WTC11 (cell line): ENCODE measurements at regions not wholly inside any gene's neighbourhood (a gene's known extent, or its start where the extent isn't known, plus 50 kb on each side); places are given as distances from the start of the nearest gene placed in this dataset.

Source experiments
- ATAC-seq: fragments of 200-7000 bp; cut with Tn5 transposase; 2 replicates; pipeline ENCODE4 v1.10.0; 2021; ENCODE audit warnings: mild to moderate bottlenecking, moderate library complexity
- CTCF ChIA-PET: fragments of 300-600 bp; sonication (Branson Sonifier 250); formaldehyde crosslinking; loops from one replicate; lab custom pipeline; 2021; ENCODE audit warnings: antibody characterized with exemption; lab: Charles Lee
- POLR2A ChIA-PET: fragments of 350-600 bp; sonication (Branson Sonifier 250); formaldehyde crosslinking; loops from one replicate; lab custom pipeline; 2021; ENCODE audit warnings: antibody characterized with exemption; lab: Charles Lee
- DNase-seq: peaks from one replicate; pipeline ENCODE4 v3.0.0; 2021; ENCODE audit warnings: low spot score
- H3K27ac Mint-ChIP-seq: 2 replicates; pipeline ENCODE4 v1.8.0; 2021; ENCODE audit warnings: mixed read lengths
- H3K27me3 Mint-ChIP-seq: 2 replicates; pipeline ENCODE4 v1.8.0; 2021; ENCODE audit warnings: low read depth, mild to moderate bottlenecking, moderate library complexity, mixed read lengths
- H3K36me3 Mint-ChIP-seq: 2 replicates; pipeline ENCODE4 v1.8.0; 2021; ENCODE audit warnings: mixed read lengths
- H3K4me1 Mint-ChIP-seq: 2 replicates; pipeline ENCODE4 v1.8.0; 2022; ENCODE audit warnings: mixed read lengths
- H3K4me3 Mint-ChIP-seq: 2 replicates; pipeline ENCODE4 v1.8.0; 2021; ENCODE audit warnings: mild to moderate bottlenecking, moderate library complexity, mixed read lengths
- H3K9me3 Mint-ChIP-seq: 2 replicates; pipeline ENCODE4 v1.8.0; 2021; ENCODE audit warnings: mixed read lengths
- GABPB1 ChIP-seq: sonication (generic); formaldehyde crosslinking; IDR thresholded peaks from 2 replicates; pipeline ENCODE4 v1.8.1; 2023; ENCODE audit warnings: mild to moderate bottlenecking, missing genetic modification reagents
- KAT7 ChIP-seq: sonication (generic); formaldehyde crosslinking; IDR thresholded peaks from 2 replicates; pipeline ENCODE4 v1.8.1; 2023; ENCODE audit warnings: missing genetic modification reagents, mild to moderate bottlenecking, borderline replicate concordance
- NR1H2 ChIP-seq: sonication (generic); formaldehyde crosslinking; IDR thresholded peaks from 2 replicates; pipeline ENCODE4 v1.9.0; 2021; ENCODE audit warnings: mild to moderate bottlenecking, moderate library complexity, missing genetic modification reagents
- NR2C2 ChIP-seq: sonication (generic); formaldehyde crosslinking; IDR thresholded peaks from 2 replicates; pipeline ENCODE4 v1.8.0; 2022; ENCODE audit warnings: mild to moderate bottlenecking, missing genetic modification reagents
- NR3C1 ChIP-seq: sonication (generic); formaldehyde crosslinking; conservative IDR thresholded peaks from 2 replicates; pipeline ENCODE4 v1.8.1; 2023; ENCODE audit warnings: low read depth, mild to moderate bottlenecking, missing genetic modification reagents
- OVOL2 ChIP-seq: fragments of 250-450 bp; sonication (Bioruptor Pico); IDR thresholded peaks from 2 replicates; pipeline ENCODE4 v1.9.0; 2021; ENCODE audit warnings: mild to moderate bottlenecking, borderline replicate concordance
- SP1 ChIP-seq: sonication (generic); formaldehyde crosslinking; conservative IDR thresholded peaks from 2 replicates; pipeline ENCODE4 v1.8.1; 2022; ENCODE audit warnings: missing genetic modification reagents
- TEAD1 ChIP-seq: sonication (generic); formaldehyde crosslinking; IDR thresholded peaks from 2 replicates; pipeline ENCODE4 v1.8.0; 2022; ENCODE audit warnings: mild to moderate bottlenecking, missing genetic modification reagents
- ZBTB21 ChIP-seq: sonication (generic); formaldehyde crosslinking; IDR thresholded peaks from 2 replicates; pipeline ENCODE4 v1.8.1; 2023; ENCODE audit warnings: mild to moderate bottlenecking, missing genetic modification reagents, borderline replicate concordance
- ZNF416 ChIP-seq: fragments of 250-450 bp; sonication (Bioruptor Pico); IDR thresholded peaks from 2 replicates; pipeline ENCODE4 v1.9.0; 2021; ENCODE audit warnings: mild to moderate bottlenecking, inconsistent platforms
- TF ChIP-seq, protein P1 (sequence below): sonication (generic); formaldehyde crosslinking; IDR thresholded peaks from 2 replicates; pipeline ENCODE4 v1.8.0; 2022; ENCODE audit warnings: mild to moderate bottlenecking, missing genetic modification reagents
- TF ChIP-seq, protein P2 (sequence below): sonication (generic); formaldehyde crosslinking; IDR thresholded peaks from 2 replicates; pipeline ENCODE4 v1.8.0; 2022; ENCODE audit warnings: missing genetic modification reagents
- TF ChIP-seq, protein P3 (sequence below): fragments of 250-450 bp; sonication (Bioruptor Pico); IDR thresholded peaks from 2 replicates; pipeline ENCODE4 v1.9.0; 2021; ENCODE audit warnings: mild to moderate bottlenecking
- TF ChIP-seq, protein P4 (sequence below): sonication (generic); formaldehyde crosslinking; IDR thresholded peaks from 2 replicates; pipeline ENCODE4 v1.8.1; 2022; ENCODE audit warnings: mild to moderate bottlenecking, missing genetic modification reagents, moderate library complexity, borderline replicate concordance
- TF ChIP-seq, protein P5 (sequence below): fragments of 250-450 bp; sonication (Bioruptor Pico); IDR thresholded peaks from 2 replicates; pipeline ENCODE4 v1.9.0; 2021; ENCODE audit warnings: moderate library complexity, mild to moderate bottlenecking, inconsistent platforms, borderline replicate concordance
- TF ChIP-seq, protein P6 (sequence below): sonication (generic); formaldehyde crosslinking; IDR thresholded peaks from 2 replicates; pipeline ENCODE4 v1.8.0; 2023; ENCODE audit warnings: missing genetic modification reagents, mild to moderate bottlenecking, borderline replicate concordance

DNA sequence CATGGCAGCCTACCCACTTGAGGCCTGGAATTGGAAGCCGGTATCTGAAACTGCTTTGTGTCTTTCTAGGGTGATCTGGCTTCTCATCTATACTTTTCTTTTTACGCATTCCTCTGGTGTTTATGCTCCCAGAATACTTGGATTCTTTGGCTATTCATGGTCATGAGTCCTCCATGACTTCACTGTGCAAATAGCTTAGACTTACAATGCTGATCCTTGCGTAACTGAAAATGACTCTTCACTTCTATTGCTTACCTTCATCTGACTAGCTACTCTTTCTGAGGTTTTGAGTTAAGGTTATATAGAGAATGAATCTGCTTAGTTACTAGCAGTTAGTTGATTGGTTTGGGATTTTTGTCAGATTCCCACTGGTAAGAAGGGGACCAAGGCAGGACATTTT, 121.7 kb upstream of the NOVA1 start:
- Mint-ChIP-seq H3K4me3 (no peak overlapping the region), H3K4me1 (no peaks in the 10 kb centered on the region), H3K27me3 (no peaks in the 10 kb centered on the region), H3K9me3 (no peaks in the 10 kb centered on the region; the same call in 1 of the 2 replicates), H3K27ac (no peak overlapping the region), H3K36me3 (no peaks in the 10 kb centered on the region)
- ChIA-PET CTCF (no interaction called here), POLR2A (no interaction called here)
- DNase-seq (no peak), ATAC-seq (no peak)
- TF ChIP-seq NR2C2: no peak
- TF ChIP-seq ZNF416 (CRISPR knock-in tag): no peak
- TF ChIP-seq, protein P1, sequence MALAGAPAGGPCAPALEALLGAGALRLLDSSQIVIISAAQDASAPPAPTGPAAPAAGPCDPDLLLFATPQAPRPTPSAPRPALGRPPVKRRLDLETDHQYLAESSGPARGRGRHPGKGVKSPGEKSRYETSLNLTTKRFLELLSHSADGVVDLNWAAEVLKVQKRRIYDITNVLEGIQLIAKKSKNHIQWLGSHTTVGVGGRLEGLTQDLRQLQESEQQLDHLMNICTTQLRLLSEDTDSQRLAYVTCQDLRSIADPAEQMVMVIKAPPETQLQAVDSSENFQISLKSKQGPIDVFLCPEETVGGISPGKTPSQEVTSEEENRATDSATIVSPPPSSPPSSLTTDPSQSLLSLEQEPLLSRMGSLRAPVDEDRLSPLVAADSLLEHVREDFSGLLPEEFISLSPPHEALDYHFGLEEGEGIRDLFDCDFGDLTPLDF (CRISPR knock-in tag): no peak
- no peak for TF ChIP-seq OVOL2 (CRISPR knock-in tag)
- TF ChIP-seq GABPB1: no peak
- TF ChIP-seq, protein P2, sequence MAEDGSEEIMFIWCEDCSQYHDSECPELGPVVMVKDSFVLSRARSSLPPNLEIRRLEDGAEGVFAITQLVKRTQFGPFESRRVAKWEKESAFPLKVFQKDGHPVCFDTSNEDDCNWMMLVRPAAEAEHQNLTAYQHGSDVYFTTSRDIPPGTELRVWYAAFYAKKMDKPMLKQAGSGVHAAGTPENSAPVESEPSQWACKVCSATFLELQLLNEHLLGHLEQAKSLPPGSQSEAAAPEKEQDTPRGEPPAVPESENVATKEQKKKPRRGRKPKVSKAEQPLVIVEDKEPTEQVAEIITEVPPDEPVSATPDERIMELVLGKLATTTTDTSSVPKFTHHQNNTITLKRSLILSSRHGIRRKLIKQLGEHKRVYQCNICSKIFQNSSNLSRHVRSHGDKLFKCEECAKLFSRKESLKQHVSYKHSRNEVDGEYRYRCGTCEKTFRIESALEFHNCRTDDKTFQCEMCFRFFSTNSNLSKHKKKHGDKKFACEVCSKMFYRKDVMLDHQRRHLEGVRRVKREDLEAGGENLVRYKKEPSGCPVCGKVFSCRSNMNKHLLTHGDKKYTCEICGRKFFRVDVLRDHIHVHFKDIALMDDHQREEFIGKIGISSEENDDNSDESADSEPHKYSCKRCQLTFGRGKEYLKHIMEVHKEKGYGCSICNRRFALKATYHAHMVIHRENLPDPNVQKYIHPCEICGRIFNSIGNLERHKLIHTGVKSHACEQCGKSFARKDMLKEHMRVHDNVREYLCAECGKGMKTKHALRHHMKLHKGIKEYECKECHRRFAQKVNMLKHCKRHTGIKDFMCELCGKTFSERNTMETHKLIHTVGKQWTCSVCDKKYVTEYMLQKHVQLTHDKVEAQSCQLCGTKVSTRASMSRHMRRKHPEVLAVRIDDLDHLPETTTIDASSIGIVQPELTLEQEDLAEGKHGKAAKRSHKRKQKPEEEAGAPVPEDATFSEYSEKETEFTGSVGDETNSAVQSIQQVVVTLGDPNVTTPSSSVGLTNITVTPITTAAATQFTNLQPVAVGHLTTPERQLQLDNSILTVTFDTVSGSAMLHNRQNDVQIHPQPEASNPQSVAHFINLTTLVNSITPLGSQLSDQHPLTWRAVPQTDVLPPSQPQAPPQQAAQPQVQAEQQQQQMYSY (CRISPR knock-in tag): no peak
- TF ChIP-seq NR1H2 (CRISPR knock-in tag): no peak
- TF ChIP-seq, protein P3, sequence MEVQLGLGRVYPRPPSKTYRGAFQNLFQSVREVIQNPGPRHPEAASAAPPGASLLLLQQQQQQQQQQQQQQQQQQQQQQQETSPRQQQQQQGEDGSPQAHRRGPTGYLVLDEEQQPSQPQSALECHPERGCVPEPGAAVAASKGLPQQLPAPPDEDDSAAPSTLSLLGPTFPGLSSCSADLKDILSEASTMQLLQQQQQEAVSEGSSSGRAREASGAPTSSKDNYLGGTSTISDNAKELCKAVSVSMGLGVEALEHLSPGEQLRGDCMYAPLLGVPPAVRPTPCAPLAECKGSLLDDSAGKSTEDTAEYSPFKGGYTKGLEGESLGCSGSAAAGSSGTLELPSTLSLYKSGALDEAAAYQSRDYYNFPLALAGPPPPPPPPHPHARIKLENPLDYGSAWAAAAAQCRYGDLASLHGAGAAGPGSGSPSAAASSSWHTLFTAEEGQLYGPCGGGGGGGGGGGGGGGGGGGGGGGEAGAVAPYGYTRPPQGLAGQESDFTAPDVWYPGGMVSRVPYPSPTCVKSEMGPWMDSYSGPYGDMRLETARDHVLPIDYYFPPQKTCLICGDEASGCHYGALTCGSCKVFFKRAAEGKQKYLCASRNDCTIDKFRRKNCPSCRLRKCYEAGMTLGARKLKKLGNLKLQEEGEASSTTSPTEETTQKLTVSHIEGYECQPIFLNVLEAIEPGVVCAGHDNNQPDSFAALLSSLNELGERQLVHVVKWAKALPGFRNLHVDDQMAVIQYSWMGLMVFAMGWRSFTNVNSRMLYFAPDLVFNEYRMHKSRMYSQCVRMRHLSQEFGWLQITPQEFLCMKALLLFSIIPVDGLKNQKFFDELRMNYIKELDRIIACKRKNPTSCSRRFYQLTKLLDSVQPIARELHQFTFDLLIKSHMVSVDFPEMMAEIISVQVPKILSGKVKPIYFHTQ (CRISPR knock-in tag): no peak
- TF ChIP-seq SP1 (CRISPR knock-in tag): no peak
- TF ChIP-seq, protein P4, sequence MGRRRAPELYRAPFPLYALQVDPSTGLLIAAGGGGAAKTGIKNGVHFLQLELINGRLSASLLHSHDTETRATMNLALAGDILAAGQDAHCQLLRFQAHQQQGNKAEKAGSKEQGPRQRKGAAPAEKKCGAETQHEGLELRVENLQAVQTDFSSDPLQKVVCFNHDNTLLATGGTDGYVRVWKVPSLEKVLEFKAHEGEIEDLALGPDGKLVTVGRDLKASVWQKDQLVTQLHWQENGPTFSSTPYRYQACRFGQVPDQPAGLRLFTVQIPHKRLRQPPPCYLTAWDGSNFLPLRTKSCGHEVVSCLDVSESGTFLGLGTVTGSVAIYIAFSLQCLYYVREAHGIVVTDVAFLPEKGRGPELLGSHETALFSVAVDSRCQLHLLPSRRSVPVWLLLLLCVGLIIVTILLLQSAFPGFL (CRISPR knock-in tag): no peak
- TF ChIP-seq, protein P5, sequence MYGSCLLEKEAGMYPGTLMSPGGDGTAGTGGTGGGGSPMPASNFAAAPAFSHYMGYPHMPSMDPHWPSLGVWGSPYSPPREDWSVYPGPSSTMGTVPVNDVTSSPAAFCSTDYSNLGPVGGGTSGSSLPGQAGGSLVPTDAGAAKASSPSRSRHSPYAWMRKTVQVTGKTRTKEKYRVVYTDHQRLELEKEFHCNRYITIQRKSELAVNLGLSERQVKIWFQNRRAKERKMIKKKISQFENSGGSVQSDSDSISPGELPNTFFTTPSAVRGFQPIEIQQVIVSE (CRISPR knock-in tag): no peak
- no peak for TF ChIP-seq NR3C1 (CRISPR knock-in tag)
- no peak for TF ChIP-seq TEAD1 (CRISPR knock-in tag)
- no peak for TF ChIP-seq ZBTB21
- TF ChIP-seq KAT7 (CRISPR knock-in tag): no peak
- TF ChIP-seq, protein P6, sequence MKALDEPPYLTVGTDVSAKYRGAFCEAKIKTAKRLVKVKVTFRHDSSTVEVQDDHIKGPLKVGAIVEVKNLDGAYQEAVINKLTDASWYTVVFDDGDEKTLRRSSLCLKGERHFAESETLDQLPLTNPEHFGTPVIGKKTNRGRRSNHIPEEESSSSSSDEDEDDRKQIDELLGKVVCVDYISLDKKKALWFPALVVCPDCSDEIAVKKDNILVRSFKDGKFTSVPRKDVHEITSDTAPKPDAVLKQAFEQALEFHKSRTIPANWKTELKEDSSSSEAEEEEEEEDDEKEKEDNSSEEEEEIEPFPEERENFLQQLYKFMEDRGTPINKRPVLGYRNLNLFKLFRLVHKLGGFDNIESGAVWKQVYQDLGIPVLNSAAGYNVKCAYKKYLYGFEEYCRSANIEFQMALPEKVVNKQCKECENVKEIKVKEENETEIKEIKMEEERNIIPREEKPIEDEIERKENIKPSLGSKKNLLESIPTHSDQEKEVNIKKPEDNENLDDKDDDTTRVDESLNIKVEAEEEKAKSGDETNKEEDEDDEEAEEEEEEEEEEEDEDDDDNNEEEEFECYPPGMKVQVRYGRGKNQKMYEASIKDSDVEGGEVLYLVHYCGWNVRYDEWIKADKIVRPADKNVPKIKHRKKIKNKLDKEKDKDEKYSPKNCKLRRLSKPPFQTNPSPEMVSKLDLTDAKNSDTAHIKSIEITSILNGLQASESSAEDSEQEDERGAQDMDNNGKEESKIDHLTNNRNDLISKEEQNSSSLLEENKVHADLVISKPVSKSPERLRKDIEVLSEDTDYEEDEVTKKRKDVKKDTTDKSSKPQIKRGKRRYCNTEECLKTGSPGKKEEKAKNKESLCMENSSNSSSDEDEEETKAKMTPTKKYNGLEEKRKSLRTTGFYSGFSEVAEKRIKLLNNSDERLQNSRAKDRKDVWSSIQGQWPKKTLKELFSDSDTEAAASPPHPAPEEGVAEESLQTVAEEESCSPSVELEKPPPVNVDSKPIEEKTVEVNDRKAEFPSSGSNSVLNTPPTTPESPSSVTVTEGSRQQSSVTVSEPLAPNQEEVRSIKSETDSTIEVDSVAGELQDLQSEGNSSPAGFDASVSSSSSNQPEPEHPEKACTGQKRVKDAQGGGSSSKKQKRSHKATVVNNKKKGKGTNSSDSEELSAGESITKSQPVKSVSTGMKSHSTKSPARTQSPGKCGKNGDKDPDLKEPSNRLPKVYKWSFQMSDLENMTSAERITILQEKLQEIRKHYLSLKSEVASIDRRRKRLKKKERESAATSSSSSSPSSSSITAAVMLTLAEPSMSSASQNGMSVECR (CRISPR knock-in tag): no peak
